ENCODE measurements at regions not wholly inside any gene's neighbourhood (a gene's known extent, or its start where the extent isn't known, plus 50 kb on each side); places are given as distances from the start of the nearest gene placed in this dataset.

DNA sequence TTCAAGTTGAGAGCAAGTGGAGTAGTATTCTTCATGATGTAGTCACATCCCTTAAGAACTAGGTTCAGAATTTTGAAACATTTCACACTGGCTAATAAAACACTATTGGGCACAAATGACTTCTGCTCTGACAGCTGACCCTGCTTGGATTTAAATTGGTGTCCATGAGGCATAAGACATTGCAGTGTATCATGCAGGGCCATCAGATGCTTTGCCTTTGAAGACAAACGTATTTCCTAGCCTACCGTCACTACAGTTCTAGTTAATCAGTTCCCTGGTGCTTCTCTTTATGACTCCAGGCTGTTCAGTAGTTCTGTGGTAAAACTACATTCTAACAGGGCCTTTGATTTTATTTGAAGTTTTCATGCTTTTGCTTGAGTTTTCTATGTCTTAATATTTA is 168.5 kb upstream of the ZNF804B start:
- DNase-seq (ENCODE audit: unreplicated experiment) = no peak
- TF ChIP-seq, protein P1, sequence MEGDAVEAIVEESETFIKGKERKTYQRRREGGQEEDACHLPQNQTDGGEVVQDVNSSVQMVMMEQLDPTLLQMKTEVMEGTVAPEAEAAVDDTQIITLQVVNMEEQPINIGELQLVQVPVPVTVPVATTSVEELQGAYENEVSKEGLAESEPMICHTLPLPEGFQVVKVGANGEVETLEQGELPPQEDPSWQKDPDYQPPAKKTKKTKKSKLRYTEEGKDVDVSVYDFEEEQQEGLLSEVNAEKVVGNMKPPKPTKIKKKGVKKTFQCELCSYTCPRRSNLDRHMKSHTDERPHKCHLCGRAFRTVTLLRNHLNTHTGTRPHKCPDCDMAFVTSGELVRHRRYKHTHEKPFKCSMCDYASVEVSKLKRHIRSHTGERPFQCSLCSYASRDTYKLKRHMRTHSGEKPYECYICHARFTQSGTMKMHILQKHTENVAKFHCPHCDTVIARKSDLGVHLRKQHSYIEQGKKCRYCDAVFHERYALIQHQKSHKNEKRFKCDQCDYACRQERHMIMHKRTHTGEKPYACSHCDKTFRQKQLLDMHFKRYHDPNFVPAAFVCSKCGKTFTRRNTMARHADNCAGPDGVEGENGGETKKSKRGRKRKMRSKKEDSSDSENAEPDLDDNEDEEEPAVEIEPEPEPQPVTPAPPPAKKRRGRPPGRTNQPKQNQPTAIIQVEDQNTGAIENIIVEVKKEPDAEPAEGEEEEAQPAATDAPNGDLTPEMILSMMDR (IDR thresholded peaks at IDR 0.05; ENCODE audit: unreplicated experiment) = no peak
- intact Hi-C loops (cut with micrococcal nuclease) = no loop called here
- ChIA-PET CTCF (no interaction called here), POLR2A (no interaction called here)
- Mint-ChIP-seq H3K9me3 (ENCODE audit: unreplicated experiment) (peaks cover 13% of the 10 kb centered on the region), H3K27ac (ENCODE audit: low read depth, unreplicated experiment) (no peak overlapping the region), H3K36me3 (ENCODE audit: insufficient read depth, unreplicated experiment) (no peaks in the 10 kb centered on the region), H3K4me1 (ENCODE audit: insufficient read depth, unreplicated experiment) (no peaks in the 10 kb centered on the region), H3K27me3 (ENCODE audit: insufficient read depth, unreplicated experiment) (peaks cover 53% of the 10 kb centered on the region), H3K4me3 (ENCODE audit: unreplicated experiment) (no peak overlapping the region)
- BruUV-seq (replicated peaks) = no TSS peak

DNA sequence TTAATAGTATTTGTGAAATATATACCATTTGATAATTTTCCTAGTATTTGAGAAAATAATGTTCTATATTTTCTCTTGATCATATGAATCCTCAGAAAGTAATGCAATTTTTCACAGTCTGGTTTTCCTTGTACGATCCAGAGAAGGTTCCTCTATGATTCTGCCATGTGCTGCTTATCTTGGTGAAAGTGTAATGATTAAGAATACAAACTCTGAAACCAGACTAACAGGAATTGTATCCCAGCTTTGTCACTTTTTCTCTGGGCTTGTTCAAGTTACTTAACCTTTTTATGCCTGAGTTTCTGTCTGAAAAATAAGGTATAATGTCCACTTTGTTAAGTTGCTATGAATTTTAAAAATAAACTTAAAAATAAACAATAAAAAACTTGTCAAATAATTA is 169.6 kb upstream of the ZNF804B start:
- Mint-ChIP-seq H3K4me1 (ENCODE audit: insufficient read depth, unreplicated experiment) (no peaks in the 10 kb centered on the region), H3K27ac (ENCODE audit: low read depth, unreplicated experiment) (no peak overlapping the region), H3K27me3 (ENCODE audit: insufficient read depth, unreplicated experiment) (peaks cover 54% of the 10 kb centered on the region), H3K9me3 (ENCODE audit: unreplicated experiment) (peaks cover 14% of the 10 kb centered on the region), H3K36me3 (ENCODE audit: insufficient read depth, unreplicated experiment) (no peaks in the 10 kb centered on the region), H3K4me3 (ENCODE audit: unreplicated experiment) (no peak overlapping the region)
- intact Hi-C loops (cut with micrococcal nuclease) = no loop called here
- ChIA-PET POLR2A (no interaction called here), CTCF (interaction anchor here (0.5 kb wide), 1 partner anchor 44 kb away, joined by 4 read pairs; no protein-coding TSS in a partner anchor)
- DNase-seq (ENCODE audit: unreplicated experiment) = no peak
- TF ChIP-seq, protein P1 (IDR thresholded peaks at IDR 0.05; ENCODE audit: unreplicated experiment) = no peak
- BruUV-seq (replicated peaks) = no TSS peak

DNA sequence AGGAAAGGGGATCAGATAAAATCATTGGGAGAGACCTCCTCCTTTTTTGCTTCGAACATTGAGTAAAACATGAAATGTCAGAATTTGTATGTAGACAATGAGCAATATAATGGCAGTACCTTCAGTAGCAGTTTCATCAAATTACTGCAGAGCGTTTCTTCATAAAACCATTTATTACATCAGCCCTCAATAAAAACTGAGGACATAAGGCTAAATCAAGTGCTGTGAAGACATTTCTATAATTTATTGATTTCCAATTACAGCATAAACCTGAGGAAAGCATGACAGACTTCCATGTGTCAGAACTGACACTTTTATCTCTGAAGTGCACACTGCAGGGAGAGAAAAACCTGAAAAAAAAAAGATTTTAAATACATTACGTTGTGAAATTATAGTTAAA is 172.6 kb upstream of the ZNF804B start:
- CTCF ChIA-PET = no interaction called here
- no peaks in the 10 kb centered on the region for H3K4me1 Mint-ChIP-seq (ENCODE audit: insufficient read depth, unreplicated experiment)
- H3K27ac Mint-ChIP-seq (ENCODE audit: low read depth, unreplicated experiment) = no peak overlapping the region
- H3K9me3 Mint-ChIP-seq (ENCODE audit: unreplicated experiment) = peaks cover 6% of the 10 kb centered on the region
- H3K27me3 Mint-ChIP-seq (ENCODE audit: insufficient read depth, unreplicated experiment) = peaks cover 44% of the 10 kb centered on the region
- POLR2A ChIA-PET = no interaction called here
- no TSS peak for BruUV-seq (replicated peaks)
- TF ChIP-seq, protein P1 (IDR thresholded peaks at IDR 0.05; ENCODE audit: unreplicated experiment) = no peak
- no peaks in the 10 kb centered on the region for H3K36me3 Mint-ChIP-seq (ENCODE audit: insufficient read depth, unreplicated experiment)
- no peak for DNase-seq (ENCODE audit: unreplicated experiment)
- no peak overlapping the region for H3K4me3 Mint-ChIP-seq (ENCODE audit: unreplicated experiment)
- intact Hi-C loops (cut with micrococcal nuclease) = no loop called here

DNA sequence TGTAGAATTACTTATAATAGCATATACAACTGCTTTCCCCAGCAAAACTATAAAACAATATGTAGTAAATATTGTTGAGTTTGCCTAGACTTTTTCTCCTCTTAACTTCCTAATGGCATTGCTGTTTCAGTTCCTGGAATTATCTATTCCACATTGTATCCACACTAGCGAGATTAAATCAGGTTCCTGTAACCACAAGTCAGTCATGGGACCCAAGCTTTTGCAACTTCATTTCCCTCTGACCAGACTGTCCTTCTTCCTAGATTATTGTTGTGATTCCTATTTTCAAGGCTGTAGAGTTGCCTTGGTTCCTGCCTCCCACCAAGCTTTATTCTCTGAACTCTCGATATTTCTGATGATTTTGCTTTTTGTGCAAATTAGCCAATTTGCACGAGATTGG is 173.3 kb upstream of the ZNF804B start:
- Mint-ChIP-seq H3K4me1 (ENCODE audit: insufficient read depth, unreplicated experiment) (no peaks in the 10 kb centered on the region), H3K36me3 (ENCODE audit: insufficient read depth, unreplicated experiment) (no peaks in the 10 kb centered on the region), H3K27ac (ENCODE audit: low read depth, unreplicated experiment) (no peak overlapping the region), H3K9me3 (ENCODE audit: unreplicated experiment) (peaks cover 6% of the 10 kb centered on the region), H3K4me3 (ENCODE audit: unreplicated experiment) (no peak overlapping the region), H3K27me3 (ENCODE audit: insufficient read depth, unreplicated experiment) (peaks cover 38% of the 10 kb centered on the region)
- DNase-seq (ENCODE audit: unreplicated experiment) = no peak
- TF ChIP-seq, protein P1 (IDR thresholded peaks at IDR 0.05; ENCODE audit: unreplicated experiment) = no peak
- no TSS peak for BruUV-seq (replicated peaks)
- CTCF ChIA-PET = no interaction called here
- intact Hi-C loops (cut with micrococcal nuclease) = no loop called here
- POLR2A ChIA-PET = no interaction called here
